Thyroid gland (tissue), 4 donors: ENCODE measurements at regions not wholly inside any gene's neighbourhood (a gene's known extent, or its start where the extent isn't known, plus 50 kb on each side); places are given as distances from the start of the nearest gene placed in this dataset.
"Not testable (repeated sequence)": the region's sequence is repeated elsewhere in the genome, so short reads cannot be mapped to it uniquely, and the experiment has no call there.

Source experiments
- CTCF ChIP-seq, 6 experiments: fragments of 200-600 bp in 3 of 6; fragments of 450-650 bp in 3 of 6; sonication (generic) in 3 of 6; IDR thresholded peaks; one replicate each; pipeline ENCODE4 v1.5.1; 2016 to 2019; ENCODE audit warnings: antibody characterized with exemption in 6 of 6, mild to moderate bottlenecking in 2 of 6, inconsistent platforms in 1 of 6, moderate library complexity in 1 of 6
- POLR2A ChIP-seq, 2 donors: fragments of 450-650 bp; IDR thresholded peaks; one replicate each; pipeline ENCODE4 v1.6.1; 2017; ENCODE audit warnings: antibody characterized with exemption in 2 of 2, mild to moderate bottlenecking in 2 of 2, moderate library complexity in 1 of 2

- not testable (repeated sequence) for TF ChIP-seq POLR2A, CTCF (IDR thresholded peaks at IDR 0.05)
Observed at GRCh38 chr2:90218534-90218933, 1527.1 kb downstream of the RPIA start.
